ENCODE measurements at regions not wholly inside any gene's neighbourhood (a gene's known extent, or its start where the extent isn't known, plus 50 kb on each side); places are given as distances from the start of the nearest gene placed in this dataset.
"Not testable (repeated sequence)": the region's sequence is repeated elsewhere in the genome, so short reads cannot be mapped to it uniquely, and the experiment has no call there.

DNA sequence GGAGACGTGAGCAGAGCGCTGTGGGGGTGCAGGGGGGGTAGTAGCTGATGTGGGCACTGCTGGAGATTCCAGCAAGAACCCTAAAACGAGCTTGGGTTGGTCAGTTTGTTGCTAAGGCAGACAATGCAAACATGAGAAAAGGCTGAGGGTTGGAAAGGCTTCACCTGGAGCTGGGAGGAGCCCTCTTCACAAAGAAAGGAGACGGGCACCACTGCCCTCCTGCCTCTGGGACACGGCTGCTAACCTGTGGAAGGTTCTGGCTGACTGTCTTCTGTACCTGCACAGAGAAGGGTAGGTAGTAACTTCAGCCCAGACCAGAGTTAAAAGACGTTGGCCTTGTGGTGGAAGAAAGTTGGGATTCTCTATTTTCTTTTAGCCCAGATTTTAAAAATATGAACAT lies 108.7 kb downstream of the SUCLA2 start:
- no peak for DNase-seq

DNA sequence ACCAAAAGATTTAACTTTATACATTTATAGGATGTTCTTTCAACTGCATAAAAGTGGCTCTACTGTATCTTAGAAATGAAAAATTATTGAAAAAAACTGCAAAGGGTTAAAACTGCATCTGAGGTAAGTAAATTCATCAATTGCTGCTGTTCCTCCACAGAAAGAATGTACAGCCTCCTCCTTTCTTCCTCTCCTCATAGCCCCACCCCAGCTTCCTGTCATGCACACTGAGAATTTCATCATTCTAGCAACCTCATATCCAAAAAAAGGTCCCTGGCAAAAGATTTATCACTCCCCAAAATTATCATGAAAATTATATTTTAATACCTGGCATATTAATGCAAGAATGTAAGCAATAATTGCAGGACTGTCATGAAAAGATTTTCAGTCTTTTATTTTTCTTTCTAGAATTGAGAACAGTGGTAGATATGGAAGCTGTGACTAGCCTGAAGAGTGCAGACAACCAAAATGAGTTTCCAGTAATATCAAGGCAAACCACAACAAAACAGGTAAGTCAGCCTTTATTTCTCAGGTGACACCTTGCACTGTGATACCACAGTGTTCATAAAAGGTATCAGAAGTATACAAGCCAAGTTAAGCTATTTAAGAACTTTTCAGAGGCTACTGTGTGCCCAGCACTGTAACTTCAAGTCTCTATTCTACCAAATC lies 110.8 kb downstream of the SUCLA2 start:
- DNase-seq = no peak

DNA sequence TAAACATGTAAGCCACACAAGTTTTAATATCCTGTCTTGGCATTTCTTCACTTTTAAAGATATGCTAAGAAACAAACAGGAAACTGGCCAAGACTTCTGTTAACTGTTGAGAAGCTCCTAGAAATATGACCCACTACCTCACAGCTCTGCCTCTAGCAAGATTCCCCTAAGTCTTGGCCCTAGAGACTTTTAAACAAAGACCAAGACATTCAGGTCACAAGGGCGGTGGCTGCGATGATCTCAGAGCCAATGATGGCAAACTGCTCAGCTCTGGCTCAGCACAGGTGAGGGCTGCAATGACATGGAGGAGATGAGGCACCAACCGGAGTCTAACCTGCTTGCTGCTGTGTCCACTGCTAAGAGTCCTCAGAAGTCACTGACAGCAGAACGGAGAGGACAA lies 114.8 kb downstream of the SUCLA2 start:
- no peak for DNase-seq

DNA sequence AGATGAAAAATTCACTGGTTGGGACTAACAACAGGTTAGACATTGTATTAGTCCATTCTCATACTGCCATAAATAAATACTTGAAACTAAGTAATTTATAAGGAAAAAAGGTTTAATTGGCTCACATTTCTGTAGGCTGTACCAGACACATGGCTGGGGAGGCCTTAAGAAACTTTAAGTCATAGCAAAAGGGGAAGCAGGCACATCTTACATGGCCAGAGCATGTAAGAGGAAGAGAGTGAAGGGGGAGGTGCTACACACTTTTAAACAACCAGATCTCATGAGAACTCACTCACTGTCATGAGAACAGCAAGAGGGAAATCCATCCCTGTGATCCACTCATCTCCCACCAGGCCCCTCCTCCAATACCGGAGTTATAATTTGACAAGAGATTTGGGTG lies 125.9 kb downstream of the SUCLA2 start:
- peak; percentile 47 to 57 (median 47) for DNase-seq

DNA sequence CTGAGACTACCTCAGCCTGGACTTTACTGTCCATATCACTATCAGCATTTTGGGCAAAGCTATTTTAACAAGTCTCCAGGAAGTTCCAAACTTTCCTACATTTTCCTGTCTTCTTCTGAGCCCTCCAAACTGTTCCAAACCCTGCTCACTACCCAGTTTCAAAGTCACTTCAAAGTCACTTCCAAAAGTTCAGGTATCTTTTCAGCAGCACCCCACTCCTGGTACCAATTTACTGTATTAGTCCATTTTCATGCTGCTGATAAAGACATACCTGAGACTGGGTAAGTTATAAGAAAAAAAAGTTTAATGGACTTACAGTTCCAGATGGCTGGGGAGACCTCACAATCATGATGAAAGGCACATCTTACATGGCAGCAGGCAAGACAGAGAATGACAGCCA lies 127.1 kb downstream of the SUCLA2 start:
- DNase-seq = not testable (repeated sequence)

DNA sequence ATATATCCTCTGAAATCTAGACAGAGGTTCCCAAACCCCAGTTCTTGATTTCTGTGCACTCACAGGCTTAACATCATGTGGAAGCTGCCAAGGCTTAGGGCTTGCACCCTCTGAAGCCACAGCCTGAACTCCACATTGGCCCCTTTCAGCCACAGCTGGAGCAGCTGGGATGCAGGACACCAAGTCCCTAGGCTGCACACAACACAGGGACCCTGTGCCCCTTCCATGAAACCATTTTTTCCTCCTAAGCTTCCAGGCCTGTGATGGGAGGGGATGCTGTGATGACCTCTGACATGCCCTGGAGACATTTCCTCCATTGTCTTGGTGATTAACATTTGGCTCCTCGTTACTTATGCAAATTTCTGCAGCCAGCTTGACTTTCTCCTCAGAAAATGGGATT lies 127.8 kb downstream of the SUCLA2 start:
- DNase-seq = not testable (repeated sequence)

DNA sequence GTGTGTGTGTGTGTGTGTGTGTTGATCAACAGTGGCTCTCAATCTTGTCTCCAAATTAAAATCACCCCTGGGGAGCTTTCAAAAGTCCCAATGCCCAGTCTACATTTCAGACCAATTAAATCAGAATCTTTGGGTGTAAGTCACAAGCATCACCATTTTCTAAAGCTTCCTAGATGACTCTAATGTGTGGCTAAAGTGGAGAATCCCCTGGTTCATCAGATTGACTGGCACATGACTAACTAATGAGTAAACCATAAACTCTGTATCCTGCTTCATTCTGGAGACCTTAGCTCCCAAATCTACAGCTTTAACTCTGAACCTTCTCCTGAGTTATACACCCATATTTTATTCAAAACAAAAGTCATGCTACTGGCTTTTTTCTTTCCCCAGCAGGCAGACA lies 131.3 kb downstream of the SUCLA2 start:
- DNase-seq = peak in 1 of 3 donors; percentile 37

DNA sequence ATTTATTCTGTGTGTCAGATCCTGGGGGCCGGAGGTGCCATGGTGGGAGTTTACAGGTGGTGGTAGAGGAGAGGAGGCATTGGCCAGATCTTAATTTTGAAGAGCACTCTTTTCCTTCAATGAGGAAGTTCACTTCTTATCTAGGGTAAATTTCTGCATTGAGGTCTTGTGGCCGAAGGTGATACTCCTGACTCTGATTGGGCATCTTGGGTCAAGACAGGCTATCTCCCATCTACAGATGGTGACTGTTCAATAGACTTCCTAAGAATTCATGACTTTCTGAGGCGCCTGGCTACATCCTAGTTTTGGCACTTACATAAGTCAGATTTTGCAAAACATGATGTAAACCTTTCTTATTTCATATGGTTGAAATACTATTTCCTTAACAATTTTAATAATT lies 135.2 kb downstream of the SUCLA2 start:
- no peak for DNase-seq

DNA sequence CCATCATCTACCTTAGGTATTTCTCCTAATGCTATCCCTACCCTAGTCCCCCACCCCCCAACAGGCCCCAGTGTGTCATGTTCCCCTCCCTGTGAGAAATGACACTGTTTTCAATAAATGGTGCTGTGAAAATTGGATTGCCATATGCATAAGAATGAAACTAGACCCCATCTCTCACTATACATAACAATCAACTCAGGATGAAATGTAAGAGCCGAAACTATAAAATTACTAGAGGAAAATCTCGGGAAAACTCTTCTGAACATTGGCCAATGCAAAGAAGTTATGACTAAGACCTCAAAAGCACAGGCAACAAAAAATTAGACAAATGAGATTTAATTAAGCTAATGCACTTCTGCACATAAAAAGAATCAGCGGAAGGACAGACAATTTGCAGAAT lies 138.2 kb downstream of the SUCLA2 start:
- no peak for DNase-seq

DNA sequence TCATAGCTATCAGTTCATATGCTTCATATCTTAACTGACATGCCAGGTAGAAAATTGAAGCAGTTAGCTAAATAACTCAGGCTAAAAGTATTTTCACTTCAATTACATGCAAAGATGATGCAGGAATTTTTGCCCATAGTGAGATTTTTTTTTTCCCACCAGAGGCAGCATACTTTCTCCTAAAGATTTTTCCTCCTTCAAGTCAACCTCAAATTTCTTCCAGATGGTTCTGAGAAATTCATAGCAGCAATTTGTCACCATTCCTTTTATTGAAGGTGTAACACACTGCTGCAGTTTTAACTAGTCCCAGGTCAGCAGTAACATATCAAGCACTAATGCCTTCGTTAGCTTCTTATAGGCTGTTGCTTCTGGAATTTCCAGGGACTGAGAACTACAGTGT lies 141.9 kb downstream of the SUCLA2 start:
- no peak for DNase-seq

DNA sequence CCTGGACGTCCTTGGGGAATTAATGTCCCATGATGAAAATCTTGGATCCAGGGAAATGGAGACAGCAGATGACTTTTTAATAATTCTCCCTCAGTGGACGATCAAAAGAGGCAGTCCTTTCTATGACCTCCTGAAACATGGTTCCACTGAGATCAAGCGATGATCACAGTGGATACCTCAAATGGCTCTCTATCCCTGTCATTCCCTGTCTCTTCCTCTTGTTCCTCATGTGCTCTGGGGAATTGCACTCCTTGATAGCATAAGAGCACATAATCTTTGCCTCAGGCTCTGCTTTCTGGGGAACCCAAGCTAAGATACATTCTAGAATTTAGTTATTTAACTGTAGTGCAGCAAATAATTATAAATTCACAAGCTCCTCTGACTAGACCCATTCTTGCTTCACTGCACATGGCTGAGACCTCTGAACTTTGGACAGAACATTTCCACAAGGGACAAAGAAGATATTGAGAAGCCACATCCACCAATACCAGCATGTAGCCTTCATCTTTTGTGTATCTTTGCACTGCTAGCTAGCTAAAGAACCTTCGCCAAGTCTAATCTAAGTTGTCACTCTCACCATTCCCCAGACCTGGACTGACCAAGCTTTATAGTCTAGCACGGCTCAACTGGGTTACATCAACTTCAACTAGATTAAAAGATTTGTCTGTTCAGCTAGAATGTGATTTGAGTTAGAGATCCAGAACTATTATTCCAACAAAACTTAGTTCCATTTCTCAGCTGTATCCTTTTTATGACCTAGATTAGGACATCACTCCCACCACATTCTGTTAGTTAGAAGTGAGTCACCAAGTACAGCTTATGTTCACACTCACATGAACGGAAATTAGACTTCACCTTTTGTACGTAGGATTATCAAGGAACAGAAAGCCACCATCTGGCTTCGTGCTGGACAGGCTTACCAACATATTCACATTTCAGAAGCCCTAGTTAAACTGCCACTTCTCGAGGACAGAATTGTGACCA lies 142.7 kb downstream of the SUCLA2 start:
- DNase-seq = peak; percentile 40 to 69 (median 58)

DNA sequence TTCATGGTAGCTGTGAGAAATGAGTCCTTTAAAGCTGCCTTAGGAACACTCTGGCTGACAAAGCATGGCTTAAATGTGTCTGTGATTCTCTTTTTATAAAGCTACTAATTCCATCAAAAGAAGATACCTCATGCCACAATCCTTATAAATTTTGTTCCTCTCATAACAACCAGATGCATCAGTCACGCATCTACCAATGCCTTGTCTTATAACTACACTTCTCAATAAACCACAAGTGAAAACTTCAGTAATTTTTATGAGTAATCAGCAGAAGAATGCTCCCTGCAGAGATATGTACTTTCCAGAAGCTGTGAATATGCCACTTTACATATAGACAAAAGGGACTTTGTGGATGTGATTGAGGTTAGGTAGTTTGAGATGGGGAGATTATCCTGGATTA lies 147.8 kb downstream of the SUCLA2 start:
- DNase-seq = peak in 2 of 3 donors; percentile 20 to 32

DNA sequence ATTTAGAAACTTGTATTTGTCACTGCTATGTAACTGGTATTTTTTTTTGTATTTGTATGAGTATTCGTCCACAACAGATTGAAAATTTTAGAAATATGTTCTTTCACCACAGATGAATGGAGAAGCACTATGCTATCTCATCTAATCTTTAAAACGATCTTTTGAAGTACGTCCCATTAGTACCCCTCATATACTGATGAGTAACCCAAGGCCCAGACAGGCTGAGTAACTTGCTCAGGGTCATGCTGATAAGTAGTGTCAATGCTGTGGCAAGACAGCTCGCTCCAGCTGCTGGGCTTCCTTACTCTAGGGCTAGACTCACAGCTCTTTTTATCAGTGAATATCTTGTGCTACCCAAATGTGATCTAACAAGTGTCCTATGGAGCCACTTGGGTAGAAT lies 154.2 kb downstream of the SUCLA2 start:
- DNase-seq = no peak

DNA sequence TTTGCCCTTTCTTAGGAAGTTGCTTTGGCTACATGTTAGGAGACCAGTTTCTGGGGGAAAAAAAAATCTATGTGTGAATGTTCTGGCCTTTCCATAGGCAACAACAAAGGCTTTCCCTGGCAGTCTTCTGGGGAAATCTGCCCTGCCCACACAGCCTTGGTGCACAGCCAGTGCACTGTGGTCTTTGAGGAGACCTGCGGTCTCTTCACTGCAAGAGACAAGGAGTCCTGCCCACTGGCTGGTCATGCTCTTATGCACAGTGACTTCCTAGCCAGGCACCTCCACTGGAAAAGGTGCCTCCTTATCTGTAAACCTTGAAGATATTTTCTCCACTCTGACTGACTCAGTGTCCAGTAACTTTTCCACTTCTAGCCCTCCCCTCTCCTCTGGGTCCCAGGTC lies 155.1 kb downstream of the SUCLA2 start:
- no peak for DNase-seq

DNA sequence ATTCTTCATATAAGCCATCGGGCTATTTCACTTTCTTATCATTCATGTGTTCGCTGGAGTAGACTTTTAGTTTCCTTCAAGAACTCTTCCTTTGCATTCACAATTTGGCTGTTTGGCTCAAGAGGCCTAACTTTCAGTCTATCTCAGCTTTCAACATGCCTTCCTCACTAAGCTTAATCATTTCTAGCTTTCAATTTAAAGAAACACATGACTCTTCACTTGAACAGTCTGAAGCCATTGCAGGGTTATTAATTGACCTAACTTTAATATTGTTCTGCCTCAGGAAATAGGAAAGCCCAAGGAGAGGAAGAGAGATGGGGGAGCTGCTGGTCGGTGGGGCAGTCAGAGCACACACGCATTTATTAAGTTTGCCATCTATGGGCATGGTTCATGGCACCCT lies 158.1 kb downstream of the SUCLA2 start:
- no peak for DNase-seq

DNA sequence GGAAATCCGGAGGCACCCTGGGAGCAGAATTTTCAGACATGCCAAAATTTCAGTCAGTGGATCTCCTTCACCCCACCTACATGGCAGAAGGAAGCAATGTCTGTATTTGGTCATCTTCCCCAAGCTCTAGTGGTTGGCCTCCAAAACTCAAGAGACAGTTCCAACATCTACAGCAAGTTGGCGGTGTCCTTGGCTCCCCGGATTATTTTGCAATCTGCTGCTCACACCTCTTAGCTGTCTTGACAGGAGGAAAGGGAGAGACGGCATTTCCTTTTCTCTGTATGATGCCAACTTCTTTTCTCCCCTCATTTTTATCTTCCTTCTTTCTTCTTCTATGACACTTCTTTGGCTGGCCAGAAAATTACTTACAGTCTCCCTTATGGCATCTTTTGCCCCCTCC lies 159.9 kb downstream of the SUCLA2 start:
- no peak for DNase-seq

DNA sequence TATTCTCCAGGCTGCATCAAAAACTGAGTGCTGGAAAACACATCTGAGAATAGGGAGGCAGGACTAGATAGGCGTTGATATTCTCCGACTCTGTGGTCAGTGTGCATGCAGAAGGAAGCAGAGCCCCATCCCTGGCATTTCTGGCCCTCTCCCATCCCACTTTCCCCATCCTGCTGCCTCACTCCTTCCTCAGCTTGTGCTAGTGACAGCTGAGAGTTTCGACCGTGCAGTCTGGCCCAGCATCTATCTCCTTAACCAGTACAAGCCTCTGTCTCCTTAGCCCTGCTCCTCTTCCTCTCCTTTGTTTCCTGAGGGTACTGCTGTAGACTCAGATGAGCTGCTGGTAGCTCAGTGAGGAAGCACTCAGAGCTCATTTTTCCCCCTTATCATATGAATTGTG lies 163.2 kb downstream of the SUCLA2 start:
- DNase-seq = no peak

DNA sequence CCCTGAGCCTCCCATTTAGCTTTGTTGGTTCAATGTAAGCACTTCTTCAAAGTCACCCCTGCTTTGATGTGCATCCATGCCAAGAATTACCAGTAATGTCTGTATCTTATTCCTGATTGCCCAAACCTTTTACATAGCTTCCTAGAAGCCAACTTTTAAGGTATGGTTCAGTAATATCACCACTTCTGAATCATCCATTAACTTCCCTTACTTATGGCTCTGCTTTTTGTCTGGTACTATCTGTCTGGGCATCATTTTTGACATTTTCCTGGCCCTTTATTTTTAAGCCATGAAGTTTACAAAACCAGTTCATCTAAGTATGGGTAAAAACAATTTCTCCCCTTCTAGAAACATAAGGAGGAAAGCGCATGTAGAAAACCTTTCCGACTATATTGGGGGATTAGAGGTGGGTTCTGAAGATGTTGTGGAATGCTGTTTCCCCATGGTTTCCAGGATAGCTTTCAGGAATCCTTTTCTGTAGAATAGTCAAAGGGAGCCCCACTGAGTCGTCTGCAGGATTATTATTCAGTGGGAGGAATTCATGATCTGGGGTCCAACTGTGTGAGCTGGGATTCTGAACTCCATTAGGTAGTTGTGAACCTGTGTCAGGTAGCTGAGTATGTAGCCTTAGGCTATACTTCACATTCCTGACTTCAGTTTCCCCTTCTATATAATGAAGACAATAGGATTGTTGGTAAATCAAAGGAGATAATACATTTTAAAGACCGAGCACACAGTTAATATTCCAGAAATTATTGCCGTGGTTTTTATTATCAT lies 163.8 kb downstream of the SUCLA2 start:
- no peak for DNase-seq

DNA sequence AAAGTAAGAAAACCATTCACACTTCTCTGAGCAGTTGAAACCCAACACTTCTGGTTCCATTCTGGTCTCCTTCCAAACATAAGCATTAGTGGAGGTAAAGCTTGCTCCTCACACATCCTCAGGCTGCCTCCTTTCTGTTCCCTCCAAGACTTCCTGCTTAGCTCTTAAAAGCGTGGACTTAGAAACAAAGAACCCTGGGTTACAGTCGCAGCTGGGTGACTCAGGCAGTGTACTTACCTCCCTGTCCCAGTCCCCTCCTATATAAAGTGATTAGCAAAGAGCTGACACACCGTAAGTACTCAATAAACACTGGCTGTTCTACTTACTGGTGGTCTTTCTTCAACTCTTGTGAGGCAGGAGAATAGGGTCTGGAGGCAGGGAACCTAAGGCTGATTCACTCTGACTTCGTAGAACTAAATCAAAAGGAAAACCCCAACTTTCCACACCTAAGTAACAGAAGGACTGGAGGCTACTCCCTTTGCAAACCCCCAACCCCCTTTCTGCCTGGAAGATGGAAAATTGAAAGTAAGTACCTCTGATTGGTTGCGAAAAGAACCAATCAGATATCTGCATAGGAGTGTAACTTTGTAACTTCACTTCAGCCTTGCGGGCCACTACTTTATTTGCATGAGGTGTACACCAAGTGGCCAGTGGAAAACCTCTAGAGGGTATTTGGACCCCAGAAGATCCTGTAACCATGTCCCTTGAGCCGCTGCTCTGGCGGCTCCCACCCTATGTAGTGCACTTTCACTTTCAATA lies 165.4 kb downstream of the SUCLA2 start:
- DNase-seq = no peak

DNA sequence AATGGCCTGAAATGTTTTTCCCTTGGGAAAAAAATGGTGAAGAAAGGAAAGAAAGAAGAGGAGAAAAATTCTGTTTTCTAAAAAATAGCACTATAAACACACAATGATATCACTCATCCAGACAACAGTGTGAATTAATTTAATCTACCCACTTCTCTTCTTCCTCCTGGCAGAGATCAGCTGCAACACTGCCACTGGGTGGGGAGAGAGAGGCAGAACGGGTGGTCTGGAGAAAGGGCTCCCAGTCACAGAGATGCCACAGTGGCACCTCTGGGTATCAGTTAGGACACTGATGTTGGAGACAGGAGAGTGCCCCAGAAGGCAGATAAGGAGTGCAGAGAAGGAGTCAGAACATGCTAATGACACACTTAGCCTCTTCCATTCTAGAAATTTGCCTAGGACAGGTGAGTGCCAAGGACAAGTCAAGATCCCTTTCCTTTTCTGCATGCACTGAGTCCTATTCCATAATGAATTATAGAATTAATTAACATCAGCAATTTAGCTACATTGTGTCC lies 168.6 kb downstream of the SUCLA2 start:
- DNase-seq = no peak

DNA sequence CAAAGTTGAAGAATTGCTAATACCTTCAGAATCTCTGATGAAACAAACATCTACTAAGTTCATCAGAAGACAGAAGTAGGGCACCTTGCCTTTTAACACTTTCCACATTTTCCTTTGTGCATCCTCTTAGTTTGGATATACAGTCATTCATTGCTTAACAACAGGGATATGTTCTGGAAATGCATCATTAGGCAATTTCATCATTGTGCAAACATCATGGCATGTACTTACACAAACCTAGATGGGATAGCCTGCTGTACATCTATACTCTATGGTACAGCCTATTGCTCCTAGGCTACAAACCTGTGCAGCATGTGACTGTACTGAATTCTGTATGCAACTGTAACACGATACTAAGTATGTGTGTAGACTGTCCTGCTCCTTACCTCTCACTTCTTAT lies 169.8 kb downstream of the SUCLA2 start:
- DNase-seq = no peak

DNA sequence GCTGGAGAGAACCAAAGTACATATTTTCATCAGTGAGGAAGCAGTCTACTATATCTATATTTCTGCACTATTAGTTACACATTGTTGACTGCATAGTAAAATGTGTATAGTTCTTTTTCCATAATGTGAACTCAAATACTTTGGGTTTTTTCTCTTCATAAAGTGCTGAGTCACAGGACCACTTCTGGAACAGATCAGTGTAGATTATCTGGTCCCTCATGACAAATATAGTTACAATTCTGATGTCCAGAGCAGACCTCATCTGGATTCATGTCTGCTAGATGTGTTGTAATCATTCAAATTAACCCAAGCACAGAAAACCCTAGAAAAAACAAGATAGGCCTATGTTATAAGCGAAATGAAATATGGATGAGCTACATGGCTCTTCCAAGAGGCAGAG lies 171.4 kb downstream of the SUCLA2 start:
- no peak for DNase-seq
